ENCODE measurements at regions not wholly inside any gene's neighbourhood (a gene's known extent, or its start where the extent isn't known, plus 50 kb on each side); places are given as distances from the start of the nearest gene placed in this dataset.
"Not testable (repeated sequence)": the region's sequence is repeated elsewhere in the genome, so short reads cannot be mapped to it uniquely, and the experiment has no call there.

DNA sequence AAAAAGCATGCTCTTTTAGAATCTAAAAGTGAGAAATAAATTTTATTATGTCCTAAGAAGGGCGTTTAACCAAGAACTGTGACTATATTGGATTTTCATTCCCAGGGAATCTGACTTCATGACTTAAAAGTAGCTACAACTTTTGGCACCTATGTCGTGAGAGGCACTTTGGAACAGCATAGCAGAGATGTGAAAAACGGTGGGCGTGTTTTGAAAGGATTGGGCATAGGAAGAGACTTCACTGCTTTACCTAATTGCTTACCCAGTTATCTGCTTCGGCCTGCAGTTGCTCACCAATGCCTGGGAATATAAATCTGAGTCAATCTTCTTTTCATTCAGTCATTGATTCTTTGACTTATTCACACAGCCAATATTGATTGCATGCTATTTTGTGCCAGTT is 363.4 kb downstream of the DNAH5 start:
- H3K27me3 Mint-ChIP-seq: no peaks in the 10 kb centered on the region
- H3K4me1 Mint-ChIP-seq: no peaks in the 10 kb centered on the region
- no peak for DNase-seq
- CTCF ChIA-PET: no interaction called here
- H3K4me3 Mint-ChIP-seq: no peak overlapping the region
- peaks cover 11% of the 10 kb centered on the region for H3K9me3 Mint-ChIP-seq
- no peaks in the 10 kb centered on the region for H3K36me3 Mint-ChIP-seq
- no peak overlapping the region for H3K27ac Mint-ChIP-seq

DNA sequence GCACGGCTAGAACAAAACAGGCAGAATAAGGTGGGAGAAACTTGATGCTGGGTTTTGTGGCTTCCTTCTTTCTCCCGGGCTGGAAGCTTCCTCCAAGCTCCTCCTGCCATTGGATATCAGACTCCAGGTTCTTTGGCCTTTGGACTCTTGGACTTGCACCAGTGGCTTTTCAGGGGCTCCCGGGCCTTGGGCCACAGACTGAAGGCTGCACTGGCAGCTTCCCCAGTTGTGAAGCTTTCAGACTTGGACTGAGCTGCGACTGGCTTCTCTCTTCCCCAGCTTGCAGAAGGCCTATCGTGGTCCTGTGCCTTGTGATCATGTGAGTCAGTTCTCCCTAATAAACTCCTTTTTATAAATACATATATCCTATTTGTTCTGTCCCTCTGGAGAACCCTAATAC is 364.4 kb downstream of the DNAH5 start:
- no peak overlapping the region for H3K27ac Mint-ChIP-seq
- no peak overlapping the region for H3K4me3 Mint-ChIP-seq
- no peaks in the 10 kb centered on the region for H3K4me1 Mint-ChIP-seq
- H3K27me3 Mint-ChIP-seq: no peaks in the 10 kb centered on the region
- peaks cover 11% of the 10 kb centered on the region for H3K9me3 Mint-ChIP-seq
- CTCF ChIA-PET: no interaction called here
- no peak for DNase-seq
- no peaks in the 10 kb centered on the region for H3K36me3 Mint-ChIP-seq

DNA sequence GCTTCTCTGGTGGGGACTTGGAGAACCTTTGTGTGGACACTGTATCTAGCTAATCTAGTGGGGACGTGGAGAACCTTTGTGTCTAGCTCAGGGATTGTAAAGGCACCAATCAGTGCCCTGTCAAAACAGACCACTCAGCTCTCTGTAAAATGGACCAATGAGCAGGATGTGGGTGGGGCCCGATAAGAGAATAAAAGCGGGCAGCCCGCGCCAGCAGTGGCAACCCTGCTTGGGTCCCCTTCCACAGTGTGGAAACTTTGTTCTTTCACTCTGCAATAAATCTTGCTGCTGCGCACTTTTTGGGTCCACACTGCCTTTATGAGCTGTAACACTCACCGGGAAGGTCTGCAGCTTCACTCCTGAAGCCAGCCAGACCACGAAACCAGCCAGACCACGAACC is 365.4 kb downstream of the DNAH5 start:
- H3K9me3 Mint-ChIP-seq: peaks cover 11% of the 10 kb centered on the region
- H3K4me1 Mint-ChIP-seq, H3K36me3 Mint-ChIP-seq, H3K27ac Mint-ChIP-seq, DNase-seq, H3K27me3 Mint-ChIP-seq, CTCF ChIA-PET, H3K4me3 Mint-ChIP-seq: not testable (repeated sequence)

DNA sequence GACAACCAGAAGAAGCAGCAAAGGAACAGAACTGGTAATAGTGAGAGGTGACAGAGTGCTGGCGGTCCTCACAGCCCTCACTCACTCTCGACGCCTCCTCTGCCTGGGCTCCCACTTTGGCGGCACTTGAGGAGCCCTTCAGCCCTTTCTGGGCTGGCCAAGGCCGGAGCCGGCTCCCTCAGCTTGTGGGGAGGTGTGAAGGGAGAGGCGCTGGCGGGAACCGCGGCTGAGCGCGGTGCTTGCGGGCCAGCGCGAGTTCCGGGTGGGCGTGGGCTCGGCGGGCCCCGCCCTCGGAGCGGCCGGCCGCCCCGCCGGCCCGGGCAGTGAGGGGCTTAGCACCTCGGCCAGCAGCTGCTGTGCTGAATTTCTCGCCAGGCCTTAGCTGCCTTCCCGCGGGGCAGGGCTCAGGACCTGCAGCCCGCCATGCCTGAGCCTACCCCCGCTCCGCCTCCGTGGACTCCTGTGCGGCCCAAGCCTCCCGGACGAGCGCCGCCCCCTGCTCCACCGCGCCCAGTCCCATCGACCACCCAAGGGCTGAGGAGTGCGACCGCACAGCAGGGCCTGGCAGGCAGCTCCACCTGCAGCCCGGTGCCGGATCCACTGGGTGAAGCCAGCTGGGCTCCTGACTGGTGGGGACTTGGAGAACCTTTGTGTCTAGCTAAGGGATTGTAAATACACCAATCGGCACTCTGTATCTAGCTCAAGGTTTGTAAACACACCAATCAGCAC is 366.0 kb downstream of the DNAH5 start:
- H3K36me3 Mint-ChIP-seq, H3K27me3 Mint-ChIP-seq, H3K4me1 Mint-ChIP-seq, DNase-seq, H3K27ac Mint-ChIP-seq, H3K4me3 Mint-ChIP-seq, CTCF ChIA-PET: not testable (repeated sequence)
- peaks cover 11% of the 10 kb centered on the region for H3K9me3 Mint-ChIP-seq

DNA sequence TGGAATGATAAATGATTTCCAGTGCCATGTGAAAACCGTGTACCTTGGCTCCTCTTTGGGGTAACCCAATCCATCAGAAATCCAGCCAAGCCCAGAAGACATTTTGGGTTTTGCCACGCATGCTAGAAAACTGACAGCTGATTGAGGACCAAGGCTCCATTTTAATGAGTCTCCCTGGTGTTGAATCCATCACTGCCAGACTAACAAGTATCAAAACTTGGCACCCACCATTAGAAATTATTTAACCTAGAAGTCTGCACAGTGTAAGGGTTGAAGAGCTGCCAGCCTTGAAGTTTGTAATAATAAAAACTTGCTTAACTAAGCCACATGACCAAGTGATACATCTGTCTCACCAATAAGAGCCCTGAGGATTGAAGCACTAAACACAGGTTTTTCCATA is 369.9 kb downstream of the DNAH5 start:
- no peaks in the 10 kb centered on the region for H3K27me3 Mint-ChIP-seq
- CTCF ChIA-PET: no interaction called here
- no peak for DNase-seq
- H3K4me3 Mint-ChIP-seq: no peak overlapping the region
- peaks cover 13% of the 10 kb centered on the region for H3K9me3 Mint-ChIP-seq
- no peak overlapping the region for H3K27ac Mint-ChIP-seq
- H3K36me3 Mint-ChIP-seq: no peaks in the 10 kb centered on the region
- no peaks in the 10 kb centered on the region for H3K4me1 Mint-ChIP-seq

DNA sequence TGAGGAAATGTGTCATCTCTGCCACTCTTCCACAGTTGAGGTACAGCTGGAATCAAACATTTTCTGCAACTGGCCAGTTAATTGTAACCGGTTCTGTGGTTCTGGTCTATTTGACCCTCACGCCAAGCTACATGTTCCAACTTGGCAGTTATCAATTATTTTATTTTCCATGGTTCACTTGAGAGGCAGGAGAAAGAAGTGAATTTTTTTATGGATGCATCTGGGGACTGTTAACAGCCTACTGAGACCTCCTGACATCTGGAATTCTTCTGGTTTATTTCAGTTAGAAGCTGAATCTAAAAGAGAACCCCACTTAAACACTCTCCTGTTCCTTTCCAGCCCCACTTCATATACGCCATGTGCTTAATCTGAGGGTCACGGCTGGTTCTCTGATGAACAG is 372.3 kb downstream of the DNAH5 start:
- no peaks in the 10 kb centered on the region for H3K4me1 Mint-ChIP-seq
- no peak overlapping the region for H3K27ac Mint-ChIP-seq
- no peaks in the 10 kb centered on the region for H3K36me3 Mint-ChIP-seq
- CTCF ChIA-PET: no interaction called here
- H3K9me3 Mint-ChIP-seq: peaks cover 6% of the 10 kb centered on the region
- DNase-seq: no peak
- no peak overlapping the region for H3K4me3 Mint-ChIP-seq
- H3K27me3 Mint-ChIP-seq: no peaks in the 10 kb centered on the region

DNA sequence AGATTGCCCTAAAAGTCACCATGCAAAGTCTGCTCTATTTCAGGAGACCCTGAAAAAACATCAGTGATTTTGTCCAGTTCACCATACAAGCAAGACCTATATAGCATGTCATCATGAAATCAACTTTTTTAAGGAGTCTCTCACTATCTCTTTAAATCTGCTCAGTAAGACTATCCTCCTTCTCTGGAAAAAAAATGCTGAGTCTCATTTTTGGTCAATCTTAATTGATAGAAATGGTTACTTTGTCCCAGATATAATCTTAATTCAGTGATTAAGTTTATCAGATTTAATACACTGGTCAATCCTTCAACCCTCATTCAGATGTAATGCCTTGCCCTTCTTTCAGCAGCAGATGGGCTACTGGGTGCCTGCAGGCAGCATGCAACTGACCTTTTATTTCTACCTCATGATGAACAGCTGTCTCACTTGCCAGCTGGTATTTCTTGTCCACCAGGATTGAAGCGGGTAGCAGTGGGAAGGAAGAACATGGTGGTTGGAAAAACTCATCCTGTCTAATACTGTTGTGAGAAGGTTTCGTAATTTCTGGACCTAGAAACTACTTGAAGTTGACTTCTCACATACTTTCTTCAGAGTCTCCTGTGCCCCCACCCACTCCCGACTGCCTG is 375.3 kb downstream of the DNAH5 start:
- H3K4me3 Mint-ChIP-seq: no peak overlapping the region
- CTCF ChIA-PET: no interaction called here
- H3K36me3 Mint-ChIP-seq: no peaks in the 10 kb centered on the region
- H3K9me3 Mint-ChIP-seq: peaks cover 11% of the 10 kb centered on the region
- no peaks in the 10 kb centered on the region for H3K4me1 Mint-ChIP-seq
- no peak overlapping the region for H3K27ac Mint-ChIP-seq
- H3K27me3 Mint-ChIP-seq: no peaks in the 10 kb centered on the region
- DNase-seq: no peak

DNA sequence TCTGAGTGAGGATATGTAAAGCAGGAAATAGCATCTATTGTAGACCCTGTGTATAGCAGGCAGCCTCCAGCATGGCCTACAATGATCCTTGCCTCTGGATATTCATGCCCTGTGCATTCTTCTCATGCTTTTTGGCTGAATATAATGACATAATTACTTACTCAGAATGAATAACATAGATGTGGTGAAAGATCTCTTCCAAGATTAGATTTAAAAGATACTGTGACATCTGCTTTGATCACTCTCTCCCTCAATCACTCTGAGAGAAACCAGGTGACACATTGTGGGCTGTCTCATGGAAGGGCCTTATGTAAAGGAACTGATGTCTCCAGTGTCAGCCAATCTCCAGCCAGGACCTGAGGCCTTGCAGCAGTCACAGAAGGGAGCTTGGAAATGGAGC is 376.7 kb downstream of the DNAH5 start:
- Mint-ChIP-seq H3K27me3 (no peaks in the 10 kb centered on the region), H3K36me3 (no peaks in the 10 kb centered on the region), H3K4me3 (no peak overlapping the region), H3K4me1 (no peaks in the 10 kb centered on the region), H3K27ac (no peak overlapping the region), H3K9me3 (peaks cover 10% of the 10 kb centered on the region)
- DNase-seq: no peak
- CTCF ChIA-PET: no interaction called here

DNA sequence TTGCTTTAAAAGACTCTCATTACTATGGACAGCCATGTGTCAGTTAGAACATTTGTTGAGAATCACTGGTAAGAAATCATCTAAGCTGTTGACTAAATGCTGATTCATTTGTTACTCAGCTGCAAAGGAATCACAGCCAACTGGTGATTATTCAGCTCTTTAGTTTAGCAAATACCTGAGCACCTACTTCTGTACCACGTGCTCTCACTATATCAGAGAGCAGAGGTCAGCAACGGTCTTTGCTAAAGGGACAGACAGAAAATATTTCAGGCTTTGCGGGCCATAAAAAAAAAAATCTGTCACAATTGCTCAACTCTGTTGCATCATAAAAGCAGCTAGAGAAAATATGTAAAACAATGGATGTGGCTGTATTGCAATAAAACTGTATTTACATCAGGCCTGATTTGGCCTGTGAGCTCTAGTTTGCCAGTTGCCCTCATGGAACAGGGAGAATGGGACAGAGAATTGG is 377.6 kb downstream of the DNAH5 start:
- CTCF ChIA-PET: no interaction called here
- Mint-ChIP-seq H3K4me1 (no peaks in the 10 kb centered on the region), H3K36me3 (no peaks in the 10 kb centered on the region), H3K9me3 (peaks cover 9% of the 10 kb centered on the region), H3K4me3 (no peak overlapping the region), H3K27ac (no peak overlapping the region), H3K27me3 (no peaks in the 10 kb centered on the region)
- DNase-seq: no peak

DNA sequence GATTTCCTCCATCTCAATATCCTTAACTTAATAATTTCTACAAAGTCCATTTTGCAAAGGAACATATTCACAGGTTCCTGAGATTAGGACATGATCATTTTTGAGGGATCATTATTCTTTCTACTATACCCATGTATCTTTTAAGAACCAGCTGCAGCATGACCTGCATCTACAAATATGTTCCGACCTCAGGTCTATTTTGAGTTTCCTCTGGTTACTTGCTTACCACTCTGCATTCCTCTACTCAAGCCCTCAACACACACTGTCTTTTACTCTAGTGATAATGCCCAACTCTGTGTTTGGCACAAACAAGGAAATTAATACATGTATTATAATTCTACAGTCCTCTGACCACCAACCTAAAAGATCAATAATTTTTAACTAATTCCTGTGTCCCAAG is 386.1 kb downstream of the DNAH5 start:
- H3K4me3 Mint-ChIP-seq: no peak overlapping the region
- H3K4me1 Mint-ChIP-seq: no peaks in the 10 kb centered on the region
- CTCF ChIA-PET: no interaction called here

DNA sequence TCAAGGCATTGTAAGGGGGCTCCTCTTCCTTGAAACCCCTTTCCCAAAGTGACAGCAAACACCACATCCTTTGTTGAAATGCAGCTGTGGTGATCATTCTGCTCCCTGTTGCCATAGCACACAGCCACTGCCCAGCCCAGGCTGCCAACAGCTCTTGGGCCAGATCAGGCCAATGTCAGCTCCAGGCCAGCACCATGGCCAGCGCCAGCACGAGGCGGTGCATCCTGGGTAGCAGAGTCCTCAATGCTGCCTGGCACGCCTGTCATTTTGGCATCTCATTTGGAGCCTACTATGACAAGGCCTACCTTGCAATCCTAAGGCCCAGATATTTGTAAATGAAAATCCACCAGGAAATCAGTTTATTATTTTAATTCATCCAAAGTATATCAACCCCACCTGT is 390.6 kb downstream of the DNAH5 start:
- no peaks in the 10 kb centered on the region for H3K4me1 Mint-ChIP-seq
- CTCF ChIA-PET: no interaction called here
- H3K4me3 Mint-ChIP-seq: no peak overlapping the region
- H3K27ac Mint-ChIP-seq: no peak overlapping the region
- H3K27me3 Mint-ChIP-seq: no peaks in the 10 kb centered on the region
- no peaks in the 10 kb centered on the region for H3K36me3 Mint-ChIP-seq
- H3K9me3 Mint-ChIP-seq: peaks cover 6% of the 10 kb centered on the region
- no peak for DNase-seq

More for the DNA sequence above, 386.1 kb downstream of the DNAH5 start:
- Mint-ChIP-seq H3K36me3 (no peaks in the 10 kb centered on the region), H3K27ac (no peak overlapping the region), H3K9me3 (peaks cover 8% of the 10 kb centered on the region), H3K27me3 (no peaks in the 10 kb centered on the region)
- no peak for DNase-seq

DNA sequence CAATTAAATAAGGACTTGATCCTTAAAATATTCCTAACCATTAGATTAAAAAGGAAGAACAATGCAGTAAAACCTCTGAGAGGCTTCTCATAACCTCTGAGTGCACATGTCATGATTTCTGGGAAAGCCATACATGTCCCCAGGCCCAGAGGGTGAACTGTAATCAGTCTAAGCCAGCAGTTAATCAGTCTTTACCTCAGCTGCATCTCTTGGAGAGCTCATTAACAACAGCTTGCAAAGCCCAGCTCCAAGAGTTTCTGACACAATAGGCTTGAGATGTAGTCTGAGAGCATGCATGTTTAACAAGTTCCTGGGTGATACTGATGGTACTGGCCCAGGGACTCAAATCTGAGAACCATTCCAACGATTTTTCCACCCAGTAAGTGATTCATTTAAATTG is 392.1 kb downstream of the DNAH5 start:
- Mint-ChIP-seq H3K27ac (no peak overlapping the region), H3K9me3 (peaks cover 5% of the 10 kb centered on the region), H3K4me3 (no peak overlapping the region), H3K4me1 (no peaks in the 10 kb centered on the region), H3K36me3 (no peaks in the 10 kb centered on the region), H3K27me3 (no peaks in the 10 kb centered on the region)
- DNase-seq: no peak
- CTCF ChIA-PET: no interaction called here

DNA sequence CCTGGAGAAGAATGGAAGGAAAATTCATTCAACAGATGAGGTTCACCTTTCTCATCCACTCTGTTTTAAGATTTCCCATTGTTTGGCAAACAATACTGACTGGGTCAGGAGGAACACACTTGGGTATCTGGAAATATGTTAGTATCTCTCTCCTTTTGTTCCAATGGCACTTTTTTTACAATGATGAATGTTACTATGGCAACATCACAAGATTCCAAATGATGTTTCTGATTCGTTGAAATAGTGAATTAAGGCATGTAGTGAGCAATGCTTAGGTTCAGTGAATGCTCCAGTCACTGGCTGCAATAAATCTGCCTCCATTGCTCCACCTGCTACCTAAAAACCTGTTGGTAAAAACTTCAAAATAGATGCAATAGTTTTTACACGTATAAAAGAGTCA is 392.8 kb downstream of the DNAH5 start:
- Mint-ChIP-seq H3K27ac (no peak overlapping the region), H3K4me3 (no peak overlapping the region), H3K36me3 (no peaks in the 10 kb centered on the region), H3K27me3 (no peaks in the 10 kb centered on the region), H3K9me3 (peaks cover 4% of the 10 kb centered on the region), H3K4me1 (no peaks in the 10 kb centered on the region)
- no peak for DNase-seq
- CTCF ChIA-PET: no interaction called here

DNA sequence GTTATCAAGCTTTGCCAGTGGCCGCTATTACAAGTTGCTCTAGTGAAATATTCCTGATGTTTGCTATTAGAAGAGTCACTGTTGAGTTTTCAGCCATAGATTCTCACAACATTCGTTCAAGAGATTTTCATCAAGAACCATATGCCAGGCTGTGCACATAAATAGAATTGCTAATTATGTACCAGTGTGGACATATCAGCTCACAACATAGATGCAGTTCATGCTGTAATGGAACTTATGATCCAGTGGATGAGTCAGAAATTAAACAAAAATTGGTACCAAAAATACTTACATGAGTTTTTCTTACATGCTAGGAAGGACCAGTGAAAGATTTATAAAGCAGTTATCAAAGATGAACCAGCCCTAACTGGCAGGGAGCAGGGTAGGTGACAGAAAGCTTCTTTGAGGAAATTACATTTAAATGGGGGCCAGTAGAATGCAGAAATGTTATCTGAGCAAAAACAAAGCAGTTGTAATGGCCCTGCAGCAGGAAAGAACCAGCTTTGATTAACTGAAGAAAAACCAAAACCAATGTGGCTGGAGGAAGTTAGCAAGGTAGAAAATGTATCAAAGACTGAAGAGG is 404.2 kb downstream of the DNAH5 start:
- Mint-ChIP-seq H3K4me3 (no peak overlapping the region), H3K9me3 (peaks cover 17% of the 10 kb centered on the region), H3K27ac (no peak overlapping the region), H3K4me1 (no peaks in the 10 kb centered on the region), H3K36me3 (no peaks in the 10 kb centered on the region), H3K27me3 (no peaks in the 10 kb centered on the region)
- DNase-seq: no peak
- CTCF ChIA-PET: no interaction called here

DNA sequence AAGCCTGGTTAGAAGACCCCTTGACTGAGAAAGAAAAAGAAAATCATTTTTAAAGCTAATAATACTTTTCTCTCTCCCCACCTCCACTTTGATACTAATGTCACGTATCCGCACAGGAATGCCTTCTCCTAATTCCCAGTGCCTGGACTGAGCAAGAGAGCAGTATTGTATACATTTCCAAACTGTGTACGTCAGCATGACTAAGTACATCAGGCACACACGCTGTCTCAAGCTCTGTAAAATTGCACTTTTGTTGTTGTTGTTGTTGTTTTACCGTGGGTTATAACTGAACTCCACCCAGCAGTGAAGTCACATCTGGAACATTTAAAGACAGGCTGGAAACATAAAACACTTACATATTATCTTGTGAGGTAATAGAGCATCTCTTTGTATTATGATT is 407.6 kb downstream of the DNAH5 start:
- Mint-ChIP-seq H3K27me3 (no peaks in the 10 kb centered on the region), H3K9me3 (peaks cover 7% of the 10 kb centered on the region), H3K27ac (no peak overlapping the region), H3K4me3 (no peak overlapping the region), H3K4me1 (no peaks in the 10 kb centered on the region), H3K36me3 (no peaks in the 10 kb centered on the region)
- no peak for DNase-seq
- CTCF ChIA-PET: no interaction called here
